ENCODE measurements at regions not wholly inside any gene's neighbourhood (a gene's known extent, or its start where the extent isn't known, plus 50 kb on each side); places are given as distances from the start of the nearest gene placed in this dataset.
"Not testable (repeated sequence)": the region's sequence is repeated elsewhere in the genome, so short reads cannot be mapped to it uniquely, and the experiment has no call there.

DNA sequence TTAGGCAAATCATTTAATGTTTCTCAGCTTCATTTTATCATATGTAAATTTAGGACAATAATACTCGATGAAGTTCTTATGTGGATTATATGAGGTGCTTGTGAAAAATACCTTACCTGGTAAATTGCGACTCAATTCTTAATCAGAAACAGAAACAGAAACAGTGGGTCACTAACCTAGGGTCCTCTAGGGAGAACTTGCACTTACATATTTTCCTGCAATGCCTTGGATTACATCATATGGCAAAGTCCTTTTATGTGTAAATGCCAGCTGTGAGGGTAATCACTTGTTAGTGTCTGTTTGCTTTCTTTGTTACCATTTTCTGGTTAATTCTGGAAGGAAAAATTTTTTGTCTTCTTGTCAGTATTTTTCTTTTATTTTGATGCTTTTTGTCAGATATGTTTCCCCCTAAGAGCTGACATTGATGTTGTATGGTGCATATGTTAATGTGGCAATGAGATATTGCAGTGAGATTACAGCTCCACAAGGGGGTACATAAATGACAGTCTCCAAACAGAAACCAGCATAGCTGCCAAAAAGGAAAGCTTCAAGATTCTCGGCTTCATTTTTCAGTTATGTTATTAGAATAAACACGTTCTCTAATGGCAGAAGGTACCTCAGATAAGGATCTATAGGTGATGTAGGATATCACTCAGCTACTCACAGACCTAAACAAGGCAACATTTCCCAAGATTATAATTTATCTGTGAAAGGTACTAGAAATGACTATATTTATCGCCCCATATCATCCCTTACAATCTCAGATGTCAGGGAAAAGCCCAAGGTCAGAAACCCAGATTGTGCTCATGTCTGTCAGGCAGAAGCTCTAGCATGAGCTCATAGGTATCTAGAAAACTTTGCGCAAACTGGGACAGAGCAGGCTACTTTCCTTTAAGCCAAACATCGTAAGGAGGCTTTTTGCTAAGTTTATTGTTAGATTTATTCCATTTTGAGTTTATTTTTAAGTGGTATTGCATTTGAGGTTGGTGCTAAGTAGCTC is 119.9 kb downstream of the FASLG start:
- no peaks in the 10 kb centered on the region for H3K4me1 ChIP-seq (ENCODE audit: insufficient read depth, low read length)
- no peak overlapping the region for H3K4me3 ChIP-seq (ENCODE audit: low read length)
- no peaks in the 10 kb centered on the region for H3K36me3 ChIP-seq (ENCODE audit: insufficient read depth, low read depth, low read length)
- H3K27ac ChIP-seq (ENCODE audit: low read length): no peak overlapping the region
- H3K9me3 ChIP-seq (ENCODE audit: insufficient read depth, low read depth, low read length): peaks cover 3% of the 10 kb centered on the region; the same call in 1 of the 2 replicates
- no peaks in the 10 kb centered on the region for H3K27me3 ChIP-seq (ENCODE audit: insufficient read depth, low read length)
- no peak overlapping the region for H3K9ac ChIP-seq (ENCODE audit: low read depth, low read length)

DNA sequence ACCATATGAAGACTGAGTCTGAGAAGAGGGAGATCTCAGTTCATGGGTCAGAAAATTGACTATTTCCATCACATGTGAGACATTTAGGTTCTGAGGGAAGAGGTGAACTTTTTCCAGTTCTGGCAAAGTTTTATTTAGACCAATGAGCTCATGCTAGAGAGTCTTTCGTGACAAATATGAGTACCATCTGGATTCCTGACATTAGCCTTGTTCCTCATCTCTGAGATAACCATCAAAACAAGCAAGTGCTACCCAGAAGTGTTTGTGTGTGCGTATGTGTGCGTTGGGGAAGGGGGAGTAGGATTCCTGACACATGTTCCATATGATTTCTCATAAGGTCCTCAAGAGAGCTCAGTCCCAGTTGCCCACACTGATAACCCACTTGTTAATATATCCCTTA is 120.6 kb downstream of the FASLG start:
- Histone ChIP-seq H3K36me3 (ENCODE audit: insufficient read depth, low read depth, low read length) (no peaks in the 10 kb centered on the region), H3K9me3 (ENCODE audit: insufficient read depth, low read depth, low read length) (peaks cover 3% of the 10 kb centered on the region), H3K4me1 (ENCODE audit: insufficient read depth, low read length) (no peaks in the 10 kb centered on the region), H3K27me3 (ENCODE audit: insufficient read depth, low read length) (no peaks in the 10 kb centered on the region), H3K27ac (ENCODE audit: low read length) (no peak overlapping the region), H3K4me3 (ENCODE audit: low read length) (no peak overlapping the region), H3K9ac (ENCODE audit: low read depth, low read length) (no peak overlapping the region)

DNA sequence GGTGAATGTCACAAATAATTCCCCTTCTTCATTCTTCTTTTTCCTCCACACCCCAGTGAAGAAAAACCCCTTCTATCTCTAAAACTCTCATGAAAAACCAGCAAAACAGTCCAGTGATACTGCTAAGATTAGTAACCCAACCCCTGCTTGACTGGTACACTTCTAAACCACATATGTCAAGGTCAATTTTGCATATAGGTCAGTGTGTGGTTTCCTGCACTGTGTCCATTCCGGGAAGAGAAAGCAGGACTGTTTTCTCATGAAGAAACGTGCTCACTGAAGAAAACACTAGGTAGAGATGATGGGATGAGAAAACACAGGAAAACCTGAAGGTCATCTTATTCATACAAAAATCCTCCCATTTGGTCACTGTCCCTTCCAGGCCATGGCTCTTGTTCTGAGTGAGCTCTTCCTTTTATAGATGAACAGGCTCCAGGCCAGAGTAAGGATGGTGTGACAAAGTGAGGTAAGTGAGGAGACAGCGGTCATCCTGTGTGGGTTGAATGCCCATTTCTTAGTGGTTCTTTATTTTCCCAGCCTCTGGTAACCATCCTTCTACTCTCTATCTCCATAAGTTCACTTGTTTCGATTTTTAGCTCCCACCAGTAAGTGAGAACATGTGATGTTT is 122.7 kb downstream of the FASLG start:
- Histone ChIP-seq H3K27ac (ENCODE audit: low read length) (no peak overlapping the region), H3K4me1 (ENCODE audit: insufficient read depth, low read length) (no peaks in the 10 kb centered on the region), H3K27me3 (ENCODE audit: insufficient read depth, low read length) (no peaks in the 10 kb centered on the region), H3K4me3 (ENCODE audit: low read length) (no peak overlapping the region), H3K9me3 (ENCODE audit: insufficient read depth, low read depth, low read length) (peaks cover 3% of the 10 kb centered on the region), H3K9ac (ENCODE audit: low read depth, low read length) (no peak overlapping the region), H3K36me3 (ENCODE audit: insufficient read depth, low read depth, low read length) (no peaks in the 10 kb centered on the region)

DNA sequence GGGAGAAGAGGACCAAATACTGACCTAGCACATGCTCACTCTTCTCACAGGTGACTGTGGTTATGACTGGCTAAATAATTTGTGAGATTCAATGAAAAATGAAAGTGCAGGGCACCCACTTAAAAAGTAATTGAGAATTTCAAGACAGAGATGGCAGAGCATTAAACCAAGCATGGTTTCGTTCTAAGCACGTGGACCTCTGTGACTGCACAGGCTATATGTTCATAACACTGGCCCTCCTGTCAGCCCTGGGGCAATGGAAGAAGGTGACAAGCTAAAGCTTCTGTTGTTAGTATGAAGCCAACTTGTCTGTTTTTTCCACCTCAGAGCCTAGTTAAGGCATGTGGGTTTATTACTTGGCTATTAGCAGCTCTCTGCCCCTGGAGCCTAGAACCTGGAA is 130.9 kb downstream of the FASLG start:
- no peak overlapping the region for H3K4me3 ChIP-seq (ENCODE audit: low read length)
- H3K27me3 ChIP-seq (ENCODE audit: insufficient read depth, low read length): no peaks in the 10 kb centered on the region
- no peaks in the 10 kb centered on the region for H3K36me3 ChIP-seq (ENCODE audit: insufficient read depth, low read depth, low read length)
- no peaks in the 10 kb centered on the region for H3K9me3 ChIP-seq (ENCODE audit: insufficient read depth, low read depth, low read length)
- no peak overlapping the region for H3K9ac ChIP-seq (ENCODE audit: low read depth, low read length)
- H3K4me1 ChIP-seq (ENCODE audit: insufficient read depth, low read length): no peaks in the 10 kb centered on the region
- H3K27ac ChIP-seq (ENCODE audit: low read length): no peak overlapping the region

DNA sequence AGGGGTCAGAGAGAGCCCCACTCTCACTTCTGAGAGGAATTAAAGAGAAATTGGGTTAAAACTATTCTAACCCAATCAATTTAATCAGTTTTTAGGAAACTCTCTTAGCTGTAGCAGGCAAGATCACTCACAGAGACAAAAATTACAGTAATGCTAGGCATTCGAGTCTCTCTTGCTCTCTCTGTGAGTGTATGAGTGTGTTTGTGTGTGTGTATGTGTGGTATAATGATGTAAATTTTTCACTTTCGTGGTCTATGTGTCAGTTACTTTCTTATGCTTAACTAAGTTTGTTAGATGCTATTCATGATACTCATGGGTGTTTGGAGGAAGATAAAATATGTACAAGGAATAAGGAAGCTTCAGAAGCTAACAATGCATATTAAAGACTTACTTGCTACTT is 131.3 kb downstream of the FASLG start:
- no peaks in the 10 kb centered on the region for H3K27me3 ChIP-seq (ENCODE audit: insufficient read depth, low read length)
- H3K4me1 ChIP-seq (ENCODE audit: insufficient read depth, low read length): no peaks in the 10 kb centered on the region
- H3K9ac ChIP-seq (ENCODE audit: low read depth, low read length): no peak overlapping the region
- H3K27ac ChIP-seq (ENCODE audit: low read length): no peak overlapping the region
- H3K4me3 ChIP-seq (ENCODE audit: low read length): no peak overlapping the region
- no peaks in the 10 kb centered on the region for H3K36me3 ChIP-seq (ENCODE audit: insufficient read depth, low read depth, low read length)
- H3K9me3 ChIP-seq (ENCODE audit: insufficient read depth, low read depth, low read length): no peaks in the 10 kb centered on the region

DNA sequence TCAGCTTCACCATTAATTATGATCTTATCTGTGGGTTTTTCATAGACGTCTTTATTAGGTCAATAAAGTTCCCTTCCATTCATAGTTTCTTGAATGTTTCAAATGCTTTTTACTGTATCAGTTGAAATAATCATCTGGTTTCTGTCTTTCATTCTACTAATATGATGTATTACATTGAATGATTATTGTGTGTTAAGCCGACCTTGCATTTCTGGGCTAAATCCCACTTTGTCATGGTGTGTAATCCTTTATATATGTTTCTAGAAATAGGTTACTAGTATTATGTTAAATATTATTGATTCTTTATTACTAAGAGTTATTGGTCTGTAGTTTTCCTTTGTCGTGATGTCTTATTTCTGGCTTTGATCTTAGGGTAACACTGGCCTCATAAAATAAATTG is 134.9 kb downstream of the FASLG start:
- no peaks in the 10 kb centered on the region for H3K4me1 ChIP-seq (ENCODE audit: insufficient read depth, low read length)
- no peaks in the 10 kb centered on the region for H3K36me3 ChIP-seq (ENCODE audit: insufficient read depth, low read depth, low read length)
- peaks cover 7% of the 10 kb centered on the region for H3K9me3 ChIP-seq (ENCODE audit: insufficient read depth, low read depth, low read length)
- H3K4me3 ChIP-seq (ENCODE audit: low read length): no peak overlapping the region
- no peak overlapping the region for H3K9ac ChIP-seq (ENCODE audit: low read depth, low read length)
- no peak overlapping the region for H3K27ac ChIP-seq (ENCODE audit: low read length)
- H3K27me3 ChIP-seq (ENCODE audit: insufficient read depth, low read length): no peaks in the 10 kb centered on the region

DNA sequence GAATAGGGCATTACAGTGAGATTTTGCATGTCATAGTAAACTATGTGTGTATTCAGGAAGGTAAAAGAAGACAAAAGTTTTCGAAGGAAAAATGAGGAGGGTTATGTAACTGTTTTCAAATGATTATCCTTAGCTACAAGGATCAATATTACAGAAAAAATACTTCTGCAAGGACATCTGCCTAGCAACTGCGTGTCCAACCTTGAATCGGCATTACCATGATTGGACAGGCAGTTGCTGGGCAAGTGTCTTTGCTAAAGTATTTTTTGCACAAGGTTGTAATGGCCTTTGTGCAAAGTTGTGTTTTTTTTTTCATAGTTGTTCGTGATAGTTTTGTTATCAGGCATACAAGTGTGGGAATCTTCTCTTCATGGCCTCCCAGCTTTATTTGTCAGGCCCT is 136.8 kb downstream of the FASLG start:
- H3K27me3 ChIP-seq (ENCODE audit: insufficient read depth, low read length): no peaks in the 10 kb centered on the region
- H3K9me3 ChIP-seq (ENCODE audit: insufficient read depth, low read depth, low read length): peaks cover 7% of the 10 kb centered on the region
- H3K36me3 ChIP-seq (ENCODE audit: insufficient read depth, low read depth, low read length): no peaks in the 10 kb centered on the region
- no peak overlapping the region for H3K9ac ChIP-seq (ENCODE audit: low read depth, low read length)
- H3K4me3 ChIP-seq (ENCODE audit: low read length): no peak overlapping the region
- no peak overlapping the region for H3K27ac ChIP-seq (ENCODE audit: low read length)
- no peaks in the 10 kb centered on the region for H3K4me1 ChIP-seq (ENCODE audit: insufficient read depth, low read length)

DNA sequence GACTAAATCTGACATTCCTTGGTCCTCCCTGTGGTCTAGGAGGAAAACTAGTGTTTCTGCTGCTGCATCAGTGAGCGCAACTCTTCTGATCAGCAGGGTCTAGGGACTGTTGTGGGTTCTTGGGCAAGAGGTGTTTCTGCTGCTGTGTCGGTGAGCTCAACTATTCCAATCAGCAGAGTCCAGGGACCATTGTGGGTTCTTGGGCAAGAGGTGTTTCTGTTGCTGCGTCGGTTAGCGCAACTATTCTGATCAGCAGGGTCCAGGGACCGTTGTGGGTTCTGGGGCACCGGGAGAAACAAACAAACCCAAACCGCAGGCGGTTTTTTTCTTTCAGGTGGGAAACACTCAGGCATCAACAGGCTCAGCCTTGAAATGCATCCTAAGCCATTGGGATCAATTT is 140.9 kb downstream of the FASLG start:
- not testable (repeated sequence) for H3K27me3 ChIP-seq (ENCODE audit: insufficient read depth, low read length); H3K4me1 ChIP-seq (ENCODE audit: insufficient read depth, low read length); H3K36me3 ChIP-seq (ENCODE audit: insufficient read depth, low read depth, low read length); H3K9ac ChIP-seq (ENCODE audit: low read depth, low read length); H3K27ac ChIP-seq (ENCODE audit: low read length); H3K4me3 ChIP-seq (ENCODE audit: low read length)
- H3K9me3 ChIP-seq (ENCODE audit: insufficient read depth, low read depth, low read length): peaks cover 12% of the 10 kb centered on the region

DNA sequence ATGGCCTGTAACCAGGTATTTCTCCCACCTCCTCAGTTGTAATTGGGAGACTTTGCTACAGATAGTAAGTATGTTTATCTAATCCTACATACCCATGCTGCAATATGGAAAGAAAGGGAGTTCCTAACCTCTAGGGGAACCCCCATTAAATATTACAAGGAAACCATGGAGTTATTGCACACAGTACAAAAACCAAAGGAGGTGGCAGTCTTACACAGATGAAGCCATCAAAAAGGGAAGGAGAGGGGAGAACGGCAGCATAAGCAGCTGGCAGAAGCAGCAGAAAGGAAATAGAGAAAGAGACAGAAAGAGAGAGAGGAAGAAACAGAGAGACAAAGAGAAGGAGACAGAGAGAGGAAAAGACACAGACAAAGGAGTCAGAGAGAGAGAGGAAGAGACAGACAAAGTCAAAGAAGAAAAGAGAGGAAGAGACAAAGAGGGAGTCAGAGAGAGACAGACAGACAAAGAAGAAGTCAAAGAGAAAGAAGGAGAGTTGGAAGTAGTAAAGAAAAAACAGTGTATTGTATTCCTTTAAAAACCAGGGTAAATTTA is 142.9 kb downstream of the FASLG start:
- Histone ChIP-seq H3K27me3 (ENCODE audit: insufficient read depth, low read length) (no peaks in the 10 kb centered on the region), H3K27ac (ENCODE audit: low read length) (no peak overlapping the region), H3K36me3 (ENCODE audit: insufficient read depth, low read depth, low read length) (no peaks in the 10 kb centered on the region), H3K4me3 (ENCODE audit: low read length) (no peak overlapping the region), H3K9ac (ENCODE audit: low read depth, low read length) (no peak overlapping the region), H3K4me1 (ENCODE audit: insufficient read depth, low read length) (no peaks in the 10 kb centered on the region), H3K9me3 (ENCODE audit: insufficient read depth, low read depth, low read length) (peaks cover 11% of the 10 kb centered on the region)

DNA sequence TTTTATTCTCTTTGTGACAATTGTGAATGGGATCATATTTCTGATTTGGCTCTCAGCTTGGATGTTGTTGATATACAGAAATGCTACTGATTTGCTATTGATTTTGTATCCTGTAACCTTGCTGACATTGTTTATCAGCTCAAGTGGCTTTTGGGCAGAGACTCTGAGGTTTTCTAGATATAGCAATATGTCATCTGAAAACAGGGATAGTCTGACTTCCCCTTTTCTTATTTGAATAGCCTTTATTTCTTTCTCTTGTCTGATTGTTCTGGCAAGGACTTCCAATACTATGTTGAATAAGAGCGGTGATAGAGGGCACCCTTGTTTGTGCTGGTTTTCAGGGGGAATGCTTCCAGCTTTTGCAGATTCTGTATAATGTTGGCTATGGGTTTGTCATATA is 150.8 kb downstream of the FASLG start:
- no peak overlapping the region for H3K4me3 ChIP-seq (ENCODE audit: low read length)
- H3K9ac ChIP-seq (ENCODE audit: low read depth, low read length): no peak overlapping the region
- no peaks in the 10 kb centered on the region for H3K27me3 ChIP-seq (ENCODE audit: insufficient read depth, low read length)

DNA sequence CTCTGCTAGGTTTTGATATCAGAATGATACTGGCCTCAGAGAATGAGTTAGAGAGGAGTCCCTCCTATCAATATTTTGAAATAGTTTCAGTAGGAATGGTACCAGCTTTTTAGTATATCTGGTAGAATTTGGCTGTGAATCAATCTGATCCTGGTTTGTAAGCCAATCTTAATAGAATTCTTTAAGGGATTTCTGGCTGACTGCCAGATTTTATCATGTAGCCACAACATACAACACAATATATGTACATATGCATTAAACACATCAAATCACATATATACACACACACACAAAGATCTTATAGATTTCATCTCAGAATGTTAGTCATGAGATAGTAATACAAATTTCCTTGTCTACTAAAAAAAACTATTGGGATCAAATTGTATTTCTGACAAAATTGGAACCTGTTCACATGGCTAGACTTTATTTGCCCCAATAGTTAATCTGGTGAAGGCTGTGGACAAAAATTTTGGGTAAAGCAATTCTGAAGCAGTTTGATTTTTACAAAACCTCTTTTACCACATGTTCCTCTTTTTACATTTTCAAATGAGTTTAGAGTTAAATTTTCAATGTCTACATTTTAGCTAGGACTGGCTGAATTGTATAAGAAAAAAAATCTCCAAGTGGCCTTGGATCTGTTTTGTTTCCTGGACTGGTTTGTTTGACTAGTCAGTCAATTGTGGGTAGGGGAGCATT is 151.7 kb downstream of the FASLG start:
- Histone ChIP-seq H3K27me3 (ENCODE audit: insufficient read depth, low read length) (no peaks in the 10 kb centered on the region), H3K9ac (ENCODE audit: low read depth, low read length) (no peak overlapping the region), H3K36me3 (ENCODE audit: insufficient read depth, low read depth, low read length) (no peaks in the 10 kb centered on the region), H3K4me3 (ENCODE audit: low read length) (no peak overlapping the region), H3K4me1 (ENCODE audit: insufficient read depth, low read length) (no peaks in the 10 kb centered on the region), H3K27ac (ENCODE audit: low read length) (no peak overlapping the region), H3K9me3 (ENCODE audit: insufficient read depth, low read depth, low read length) (peaks cover 23% of the 10 kb centered on the region)

More for the DNA sequence above, 150.8 kb downstream of the FASLG start:
- Histone ChIP-seq H3K9me3 (ENCODE audit: insufficient read depth, low read depth, low read length) (peaks cover 18% of the 10 kb centered on the region), H3K36me3 (ENCODE audit: insufficient read depth, low read depth, low read length) (no peaks in the 10 kb centered on the region), H3K27ac (ENCODE audit: low read length) (no peak overlapping the region), H3K4me1 (ENCODE audit: insufficient read depth, low read length) (no peaks in the 10 kb centered on the region)

Data from iPS-20b (cell line).